ENCODE measurements at regions not wholly inside any gene's neighbourhood (a gene's known extent, or its start where the extent isn't known, plus 50 kb on each side); places are given as distances from the start of the nearest gene placed in this dataset.

DNA sequence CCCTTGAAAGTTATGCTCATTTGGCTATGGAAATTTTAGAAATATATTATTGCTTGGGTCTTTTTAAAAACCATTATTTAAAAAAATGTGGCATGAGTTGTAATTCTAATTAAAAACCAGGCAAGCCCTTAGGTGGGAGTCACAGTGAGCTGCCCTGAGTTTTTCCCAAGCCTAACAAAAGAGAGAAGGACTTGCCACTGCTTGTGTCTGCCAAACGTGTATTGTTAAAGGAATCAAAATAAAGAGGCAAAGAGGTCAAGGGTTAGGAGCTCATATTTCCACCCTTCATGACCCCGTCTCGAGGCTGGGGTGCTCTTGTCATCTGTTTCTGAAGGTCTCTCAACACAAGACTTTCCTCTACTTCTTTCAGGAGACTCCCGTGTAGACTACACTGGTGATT lies 321.1 kb downstream of the ZIC1 start:
- Histone ChIP-seq H3K27ac (no peak overlapping the region), H3K4me1 (no peaks in the 10 kb centered on the region), H3K9me3 (no peaks in the 10 kb centered on the region), H3K4me3 (no peak overlapping the region), H3K4me2 (no peak overlapping the region)
- FAIRE-seq, result no peak
- ChIA-PET CTCF (interaction anchor here (0.7 kb wide), 1 partner anchor 360 kb away, joined by 3 read pairs; no protein-coding TSS in a partner anchor), POLR2A (no interaction called here)
- no peak for DNase-seq (ENCODE audit: low read depth in 1 of 2, low spot score in 1 of 2)
- ATAC-seq, result no peak
- TF ChIP-seq HOXB13 (CRISPR knock-in tag; IDR thresholded peaks at IDR 0.05; ENCODE audit: low read depth) (no peak), CHD4 (IDR thresholded peaks at IDR 0.05; ENCODE audit: borderline replicate concordance) (no peak), ZNF302 (CRISPR knock-in tag; IDR thresholded peaks at IDR 0.05) (no peak), CBX8 (IDR thresholded peaks at IDR 0.05) (no peak), GATA3 (IDR thresholded peaks at IDR 0.05; ENCODE audit: borderline replicate concordance) (no peak), POLR2AphosphoS2 (conservative IDR thresholded peaks at IDR 0.05; ENCODE audit: low read length) (no peak), EHF (CRISPR knock-in tag; IDR thresholded peaks at IDR 0.05) (no peak), TFCP2L1 (CRISPR knock-in tag; IDR thresholded peaks at IDR 0.05) (no peak), EHMT2 (IDR thresholded peaks at IDR 0.05; ENCODE audit: low read depth) (no peak), ZC3H11A (IDR thresholded peaks at IDR 0.05) (no peak), RNF2 (IDR thresholded peaks at IDR 0.05; ENCODE audit: borderline replicate concordance, low read depth) (no peak), TP53 (CRISPR knock-in tag; IDR thresholded peaks at IDR 0.05) (no peak), HDAC2 (IDR thresholded peaks at IDR 0.05) (no peak)
- TF ChIP-seq, protein P1, sequence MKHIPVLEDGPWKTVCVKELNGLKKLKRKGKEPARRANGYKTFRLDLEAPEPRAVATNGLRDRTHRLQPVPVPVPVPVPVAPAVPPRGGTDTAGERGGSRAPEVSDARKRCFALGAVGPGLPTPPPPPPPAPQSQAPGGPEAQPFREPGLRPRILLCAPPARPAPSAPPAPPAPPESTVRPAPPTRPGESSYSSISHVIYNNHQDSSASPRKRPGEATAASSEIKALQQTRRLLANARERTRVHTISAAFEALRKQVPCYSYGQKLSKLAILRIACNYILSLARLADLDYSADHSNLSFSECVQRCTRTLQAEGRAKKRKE (CRISPR knock-in tag; IDR thresholded peaks at IDR 0.05; ENCODE audit: low read depth), result no peak
- TF ChIP-seq, protein P2, sequence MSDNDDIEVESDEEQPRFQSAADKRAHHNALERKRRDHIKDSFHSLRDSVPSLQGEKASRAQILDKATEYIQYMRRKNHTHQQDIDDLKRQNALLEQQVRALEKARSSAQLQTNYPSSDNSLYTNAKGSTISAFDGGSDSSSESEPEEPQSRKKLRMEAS (IDR thresholded peaks at IDR 0.05), result no peak
- TF ChIP-seq, protein P3, sequence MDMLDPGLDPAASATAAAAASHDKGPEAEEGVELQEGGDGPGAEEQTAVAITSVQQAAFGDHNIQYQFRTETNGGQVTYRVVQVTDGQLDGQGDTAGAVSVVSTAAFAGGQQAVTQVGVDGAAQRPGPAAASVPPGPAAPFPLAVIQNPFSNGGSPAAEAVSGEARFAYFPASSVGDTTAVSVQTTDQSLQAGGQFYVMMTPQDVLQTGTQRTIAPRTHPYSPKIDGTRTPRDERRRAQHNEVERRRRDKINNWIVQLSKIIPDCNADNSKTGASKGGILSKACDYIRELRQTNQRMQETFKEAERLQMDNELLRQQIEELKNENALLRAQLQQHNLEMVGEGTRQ (IDR thresholded peaks at IDR 0.05), result no peak
- TF ChIP-seq, protein P4, sequence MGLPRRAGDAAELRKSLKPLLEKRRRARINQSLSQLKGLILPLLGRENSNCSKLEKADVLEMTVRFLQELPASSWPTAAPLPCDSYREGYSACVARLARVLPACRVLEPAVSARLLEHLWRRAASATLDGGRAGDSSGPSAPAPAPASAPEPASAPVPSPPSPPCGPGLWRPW (IDR thresholded peaks at IDR 0.05), result no peak
- TF ChIP-seq, protein P5, sequence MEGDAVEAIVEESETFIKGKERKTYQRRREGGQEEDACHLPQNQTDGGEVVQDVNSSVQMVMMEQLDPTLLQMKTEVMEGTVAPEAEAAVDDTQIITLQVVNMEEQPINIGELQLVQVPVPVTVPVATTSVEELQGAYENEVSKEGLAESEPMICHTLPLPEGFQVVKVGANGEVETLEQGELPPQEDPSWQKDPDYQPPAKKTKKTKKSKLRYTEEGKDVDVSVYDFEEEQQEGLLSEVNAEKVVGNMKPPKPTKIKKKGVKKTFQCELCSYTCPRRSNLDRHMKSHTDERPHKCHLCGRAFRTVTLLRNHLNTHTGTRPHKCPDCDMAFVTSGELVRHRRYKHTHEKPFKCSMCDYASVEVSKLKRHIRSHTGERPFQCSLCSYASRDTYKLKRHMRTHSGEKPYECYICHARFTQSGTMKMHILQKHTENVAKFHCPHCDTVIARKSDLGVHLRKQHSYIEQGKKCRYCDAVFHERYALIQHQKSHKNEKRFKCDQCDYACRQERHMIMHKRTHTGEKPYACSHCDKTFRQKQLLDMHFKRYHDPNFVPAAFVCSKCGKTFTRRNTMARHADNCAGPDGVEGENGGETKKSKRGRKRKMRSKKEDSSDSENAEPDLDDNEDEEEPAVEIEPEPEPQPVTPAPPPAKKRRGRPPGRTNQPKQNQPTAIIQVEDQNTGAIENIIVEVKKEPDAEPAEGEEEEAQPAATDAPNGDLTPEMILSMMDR (IDR thresholded peaks at IDR 0.05), result no peak
- WGBS (ENCODE audit: missing lambda C conversion rate), result 13% methylated on average over 4 of the region's 4 CpGs

DNA sequence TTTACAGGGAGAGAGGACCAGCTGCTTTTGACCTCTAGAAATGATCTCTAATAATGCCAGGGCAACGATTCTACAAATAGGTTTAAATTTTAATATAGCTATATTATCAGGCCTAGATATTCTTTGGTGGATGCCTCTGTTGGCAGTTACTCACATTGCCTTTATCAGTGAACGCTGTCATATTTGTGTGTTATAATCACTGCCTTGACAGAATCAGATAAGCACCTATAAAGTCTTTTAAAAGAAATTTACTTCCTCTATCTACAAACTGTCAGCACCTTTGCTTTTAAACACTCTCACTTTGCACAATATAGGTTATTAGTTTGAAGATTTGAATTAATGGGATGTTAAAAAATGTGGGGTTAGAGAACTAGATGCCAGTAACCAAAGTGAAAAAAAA lies 324.1 kb downstream of the ZIC1 start:
- no peak for DNase-seq (ENCODE audit: low read depth in 1 of 2, low spot score in 1 of 2)
- TF ChIP-seq, protein P6, sequence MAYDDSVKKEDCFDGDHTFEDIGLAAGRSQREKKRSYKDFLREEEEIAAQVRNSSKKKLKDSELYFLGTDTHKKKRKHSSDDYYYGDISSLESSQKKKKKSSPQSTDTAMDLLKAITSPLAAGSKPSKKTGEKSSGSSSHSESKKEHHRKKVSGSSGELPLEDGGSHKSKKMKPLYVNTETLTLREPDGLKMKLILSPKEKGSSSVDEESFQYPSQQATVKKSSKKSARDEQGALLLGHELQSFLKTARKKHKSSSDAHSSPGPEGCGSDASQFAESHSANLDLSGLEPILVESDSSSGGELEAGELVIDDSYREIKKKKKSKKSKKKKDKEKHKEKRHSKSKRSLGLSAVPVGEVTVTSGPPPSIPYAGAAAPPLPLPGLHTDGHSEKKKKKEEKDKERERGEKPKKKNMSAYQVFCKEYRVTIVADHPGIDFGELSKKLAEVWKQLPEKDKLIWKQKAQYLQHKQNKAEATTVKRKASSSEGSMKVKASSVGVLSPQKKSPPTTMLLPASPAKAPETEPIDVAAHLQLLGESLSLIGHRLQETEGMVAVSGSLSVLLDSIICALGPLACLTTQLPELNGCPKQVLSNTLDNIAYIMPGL (CRISPR knock-in tag; IDR thresholded peaks at IDR 0.05; ENCODE audit: borderline replicate concordance), result no peak
- TF ChIP-seq POLR2AphosphoS2 (conservative IDR thresholded peaks at IDR 0.05; ENCODE audit: low read length) (no peak), MAZ (IDR thresholded peaks at IDR 0.05; ENCODE audit: borderline replicate concordance, low read depth, low read length) (no peak), EHMT2 (IDR thresholded peaks at IDR 0.05; ENCODE audit: low read depth) (no peak), RARB (CRISPR knock-in tag; IDR thresholded peaks at IDR 0.05) (no peak), HOXB13 (CRISPR knock-in tag; IDR thresholded peaks at IDR 0.05; ENCODE audit: low read depth) (no peak), CHD2 (IDR thresholded peaks at IDR 0.05; ENCODE audit: low read length, partially characterized antibody) (no peak), KDM5A (IDR thresholded peaks at IDR 0.05) (no peak), MAFK (IDR thresholded peaks at IDR 0.05; ENCODE audit: partially characterized antibody) (no peak), ZC3H11A (IDR thresholded peaks at IDR 0.05) (no peak), GATA3 (IDR thresholded peaks at IDR 0.05; ENCODE audit: borderline replicate concordance) (no peak), HOXA7 (CRISPR knock-in tag; IDR thresholded peaks at IDR 0.05) (no peak), ZSCAN20 (CRISPR knock-in tag; IDR thresholded peaks at IDR 0.05) (no peak), ESRRA (IDR thresholded peaks at IDR 0.05; ENCODE audit: borderline replicate concordance, low read length) (no peak)
- TF ChIP-seq, protein P2 (IDR thresholded peaks at IDR 0.05), result no peak
- TF ChIP-seq, protein P1 (CRISPR knock-in tag; IDR thresholded peaks at IDR 0.05; ENCODE audit: low read depth), result no peak
- TF ChIP-seq, protein P5 (IDR thresholded peaks at IDR 0.05), result no peak
- WGBS (ENCODE audit: missing lambda C conversion rate), result 5% methylated on average over 2 of the region's 2 CpGs
- no peak overlapping the region for H3K4me3 ChIP-seq
- FAIRE-seq, result no peak
- ChIA-PET POLR2A (no interaction called here), CTCF (no interaction called here)
- no peak for ATAC-seq
- no peak overlapping the region for H3K27ac ChIP-seq
- H3K4me1 ChIP-seq, result no peaks in the 10 kb centered on the region
- H3K9me3 ChIP-seq, result no peaks in the 10 kb centered on the region
- no peak overlapping the region for H3K4me2 ChIP-seq
